ENCODE measurements at regions not wholly inside any gene's neighbourhood (a gene's known extent, or its start where the extent isn't known, plus 50 kb on each side); places are given as distances from the start of the nearest gene placed in this dataset.
A peak's percentile ranks its signal among the peaks of the same experiment; 100 is the strongest.

GRCh38 chr3:34219556-34219955, 421.1 kb downstream of the PDCD6IP start:
- peak; percentile 24 for FAIRE-seq
- H3K36me3 ChIP-seq (ENCODE audit: control insufficient read depth in 2 of 2, extremely low read depth in 1 of 2, insufficient read depth in 2 of 2, low read length in 2 of 2) = no peaks in the 10 kb centered on the region
- intact Hi-C loops (cut with micrococcal nuclease) (loop anchor here (1.0 kb wide), 1 partner anchor 12 kb away; no protein-coding TSS in a partner anchor), dilution Hi-C loops (cut with MboI; ENCODE audit: extremely low pct_ligation_motif_present, low sequenced_read_pairs) (no loop called here)
- TF ChIP-seq POLR2AphosphoS5 (IDR thresholded peaks at IDR 0.05; ENCODE audit: insufficient read depth, low read depth, low read length) = peak; percentile 21
- no peak for TF ChIP-seq MYC (IDR thresholded peaks at IDR 0.05; ENCODE audit: low read depth, low read length)
- no peak for TF ChIP-seq CTCF (IDR thresholded peaks at IDR 0.05; ENCODE audit: extremely low read depth in 1 of 2, insufficient read depth in 1 of 2, low read depth in 1 of 2, low read length in 2 of 2)
- peak; percentile 26 for TF ChIP-seq FOS (IDR thresholded peaks at IDR 0.05; ENCODE audit: borderline replicate concordance, insufficient read depth, low read length)
- TF ChIP-seq JUN (IDR thresholded peaks at IDR 0.05; ENCODE audit: borderline replicate concordance, insufficient read depth, insufficient read length, low read depth) = no peak
- TF ChIP-seq POLR2A (IDR thresholded peaks at IDR 0.05; ENCODE audit: low read depth, low read length) = no peak
- TF ChIP-seq GATA2 (IDR thresholded peaks at IDR 0.05; ENCODE audit: insufficient read depth, insufficient read length, low read depth, low read length) = no peak
- TF ChIP-seq MAX (IDR thresholded peaks at IDR 0.05; ENCODE audit: insufficient read depth, insufficient read length) = no peak
- no peak for TF ChIP-seq EZH2 (IDR thresholded peaks at IDR 0.05; ENCODE audit: borderline replicate concordance, low read depth, low read length, severe bottlenecking)
- ChIA-PET CTCF (interaction anchor here (1.1 to 2.8 kb wide), 4 partner anchors 12 to 112 kb away, joined by 3 to 10 read pairs (median 5); no protein-coding TSS in a partner anchor), POLR2A (no interaction called here)
- H4K20me1 ChIP-seq (replicated peaks; ENCODE audit: control insufficient read depth, extremely low read depth, insufficient read depth, low read length) = no peaks in the 10 kb centered on the region
- peak; percentile 24 for DNase-seq (ENCODE audit: low read depth, low spot score)
- H3K79me2 ChIP-seq (ENCODE audit: control insufficient read depth, insufficient read depth, low read length) = peaks cover 9% of the 10 kb centered on the region
- H3K27me3 ChIP-seq (ENCODE audit: control insufficient read depth in 2 of 2, insufficient read depth in 2 of 2, low read length in 2 of 2) = no peaks in the 10 kb centered on the region
- H3K4me3 ChIP-seq (replicated peaks in 1 of 3; ENCODE audit: insufficient read depth in 1 of 3, low read depth in 1 of 3, low read length in 3 of 3) = no peak overlapping the region
- H3K9me1 ChIP-seq (replicated peaks; ENCODE audit: control insufficient read depth, extremely low read depth, insufficient read depth, low read length) = no peaks in the 10 kb centered on the region
- no peaks in the 10 kb centered on the region for H3K9me3 ChIP-seq (replicated peaks; ENCODE audit: control insufficient read depth, insufficient read depth, low read length)
- H3K9ac ChIP-seq (replicated peaks; ENCODE audit: extremely low read depth, insufficient read depth, low read length) = peak overlapping the region; percentile 63
- H3K27ac ChIP-seq (ENCODE audit: insufficient read depth, low read depth, low read length) = peak overlapping the region; percentile 80
- no TSS peak for BruUV-seq (replicated peaks)
- peak overlapping the region; percentile 6 for H2AFZ ChIP-seq (ENCODE audit: low read depth, low read length)
- H3K4me1 ChIP-seq (ENCODE audit: control insufficient read depth, extremely low read depth, insufficient read depth, low read length) = peaks cover 42% of the 10 kb centered on the region
- peak overlapping the region; percentile 41 for H3K4me2 ChIP-seq (ENCODE audit: insufficient read depth, low read length)

Measured in endothelial cell of umbilical vein (primary cell).